NCI-H1105 treated with DMSO at 0.1 percent for 48 hours (cell line): ENCODE measurements at regions not wholly inside any gene's neighbourhood (a gene's known extent, or its start where the extent isn't known, plus 50 kb on each side); places are given as distances from the start of the nearest gene placed in this dataset.

ENCODE experiments used
- DNase-seq: peaks from one replicate; lab custom pipeline; 2025; lab: John Stamatoyannopoulos, UW

DNA sequence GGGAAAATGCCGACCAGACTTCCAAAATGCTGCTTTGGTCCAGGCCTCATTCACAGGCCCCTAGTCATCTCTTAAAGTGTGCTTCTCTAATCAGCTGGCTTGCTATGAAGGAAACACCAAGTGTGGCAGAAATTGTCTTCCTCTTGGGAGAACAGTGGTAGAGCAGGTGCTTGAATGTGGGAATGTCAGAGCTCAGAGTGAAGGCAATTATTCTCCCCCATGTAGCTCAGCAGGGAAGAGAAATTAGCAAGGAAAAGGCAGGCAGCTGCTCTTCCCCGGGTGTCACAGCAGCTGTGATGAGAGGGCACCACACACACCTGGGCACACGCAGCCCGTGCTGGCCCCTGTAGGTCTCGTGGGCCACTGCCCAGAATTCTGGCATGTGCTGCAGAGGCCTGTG is 358.5 kb downstream of the WDR72 start:
- no peak for DNase-seq

DNA sequence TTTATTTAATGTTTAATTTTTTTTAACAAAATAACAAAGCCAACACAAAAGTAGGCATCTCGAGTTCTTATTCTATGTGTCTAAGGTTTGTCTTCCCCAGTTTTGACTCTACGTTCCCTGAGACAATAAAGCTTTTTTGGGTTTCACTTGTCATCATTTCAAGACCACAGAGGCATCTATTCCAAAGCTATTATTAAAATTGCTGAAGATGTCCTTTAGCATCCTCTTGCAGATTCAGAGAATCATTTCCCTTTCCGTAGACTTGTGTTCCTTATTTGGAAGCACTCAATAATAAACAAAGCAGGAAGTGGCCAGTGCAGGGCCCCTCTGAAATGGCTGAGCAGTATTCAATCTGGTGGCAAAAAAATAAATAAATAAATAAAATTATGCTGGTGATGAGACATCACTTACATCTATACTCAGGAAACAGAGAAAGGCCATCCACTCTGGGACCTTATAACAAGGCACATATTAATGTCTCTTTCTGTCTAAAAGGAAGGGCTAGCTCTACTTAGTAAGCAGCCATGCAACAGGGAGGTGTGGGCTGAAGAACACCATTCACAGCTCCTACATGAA is 362.3 kb downstream of the WDR72 start:
- DNase-seq, result no peak

DNA sequence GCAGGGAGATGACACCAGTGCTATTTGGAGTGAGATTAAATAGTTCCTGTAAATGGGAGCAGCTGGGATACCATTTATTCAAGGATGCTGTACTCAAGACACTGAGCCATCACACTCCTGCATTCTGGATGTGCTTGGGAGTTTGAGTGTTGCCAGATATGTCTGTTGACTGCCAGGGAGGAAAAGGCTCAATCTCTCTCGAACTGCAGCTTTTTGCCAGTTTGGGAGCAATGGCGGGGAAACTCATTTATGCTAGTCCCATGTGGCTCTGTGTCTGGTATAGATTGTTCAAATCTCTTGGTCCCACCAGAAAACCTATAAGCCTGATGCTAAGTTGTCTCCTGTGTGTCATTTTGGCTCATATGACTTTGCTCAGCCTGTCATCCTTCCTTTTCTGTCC is 363.6 kb downstream of the WDR72 start:
- DNase-seq, result no peak

DNA sequence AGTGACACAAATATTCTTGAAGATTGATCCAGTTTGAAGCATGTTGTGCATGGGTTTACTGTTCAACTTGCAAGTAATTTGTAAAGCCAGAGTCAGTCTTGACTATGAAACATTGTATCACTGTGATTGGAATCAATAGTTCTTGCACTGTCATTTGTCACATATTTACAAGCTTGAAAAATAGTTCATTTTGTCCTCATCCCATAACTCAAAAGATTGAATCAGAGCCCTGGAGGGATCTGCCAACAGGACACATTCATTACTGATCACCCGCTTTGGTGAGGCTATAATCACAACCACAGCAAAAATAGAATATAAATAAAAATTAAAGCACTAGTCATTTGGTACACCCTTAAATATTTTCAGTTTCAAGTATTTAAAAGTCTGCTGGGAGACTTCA is 368.9 kb downstream of the WDR72 start:
- no peak for DNase-seq

DNA sequence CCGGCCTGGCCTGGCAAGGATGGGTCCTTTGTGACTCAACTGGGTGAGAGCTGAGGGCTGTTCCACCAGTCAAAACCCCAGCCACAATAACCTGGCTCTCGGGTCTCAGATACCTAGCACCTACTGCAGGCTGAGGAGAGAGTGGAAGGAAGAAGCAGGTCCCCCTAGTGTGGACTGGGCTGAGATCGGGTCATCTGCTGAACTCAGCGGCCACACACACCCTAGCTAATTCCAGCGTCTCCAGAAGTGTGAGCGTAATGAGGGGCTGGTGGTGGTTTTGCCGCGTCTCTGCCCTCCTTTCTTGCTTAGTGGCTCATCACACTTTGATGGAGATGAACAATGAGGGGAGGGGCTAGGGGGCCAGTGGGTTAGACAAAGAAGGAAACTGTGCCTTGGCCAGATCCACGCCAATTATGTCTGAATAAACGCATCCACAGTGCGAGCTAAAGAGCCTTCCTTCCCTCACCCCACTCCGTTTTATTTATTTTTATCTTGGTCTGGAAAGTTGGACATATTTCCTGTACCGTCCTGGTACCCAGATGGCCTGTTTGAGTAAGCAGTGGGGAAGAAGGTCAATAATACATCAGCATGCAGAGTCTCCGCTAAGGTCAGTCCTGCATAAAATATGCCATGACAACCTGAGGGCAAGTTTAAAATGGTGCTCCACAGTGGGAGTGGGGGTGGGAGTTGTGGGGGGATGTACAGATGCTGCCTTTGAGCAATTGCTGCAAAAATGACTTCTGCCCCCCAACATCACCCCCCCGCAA is 370.0 kb downstream of the WDR72 start:
- no peak for DNase-seq

DNA sequence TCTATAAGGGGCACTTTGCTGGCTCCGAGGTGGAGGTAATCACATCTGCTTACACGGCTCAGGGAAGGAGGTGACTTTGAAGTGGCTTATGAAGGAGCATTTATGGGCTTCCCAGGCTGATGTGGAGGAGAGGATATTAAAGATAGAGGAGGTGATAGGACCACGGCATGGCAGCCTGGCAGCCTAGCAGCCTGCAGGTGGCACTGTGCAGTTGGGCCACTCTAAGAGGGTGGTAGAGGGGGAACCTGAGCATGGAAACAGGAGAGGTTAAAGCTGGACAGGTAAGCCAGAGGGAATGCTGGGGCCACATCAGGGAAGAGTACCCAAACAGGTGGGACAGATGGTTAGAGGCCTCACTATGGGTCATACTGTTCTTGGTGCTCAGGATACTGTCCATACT is 375.0 kb downstream of the WDR72 start:
- no peak for DNase-seq

GRCh38 chr15:53378096-53378800 is 381.2 kb downstream of the WDR72 start:
- DNase-seq, result peak; percentile 79

DNA sequence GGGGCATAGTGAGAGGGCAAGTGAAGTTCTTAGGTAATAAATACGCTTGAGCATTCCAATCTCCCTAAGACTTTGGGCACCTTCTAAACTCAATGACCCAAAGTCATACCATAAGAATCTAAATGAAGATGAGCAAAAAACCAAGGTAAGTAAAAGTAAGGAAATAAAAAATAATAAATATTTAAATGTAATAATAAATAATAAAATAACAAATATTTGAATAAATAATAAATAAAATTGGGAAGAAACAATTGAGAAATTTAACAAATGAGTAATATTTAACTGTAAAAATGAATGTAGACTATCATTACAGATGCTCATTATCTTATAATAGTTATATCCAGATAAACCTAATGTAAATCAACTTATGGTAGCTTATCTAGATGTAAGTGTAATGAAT is 391.7 kb downstream of the WDR72 start:
- DNase-seq, result no peak

GRCh38 chr15:53360881-53361280 is 398.6 kb downstream of the WDR72 start:
- DNase-seq, result no peak

GRCh38 chr15:53359038-53359437 is 400.4 kb downstream of the WDR72 start:
- no peak for DNase-seq

GRCh38 chr15:53354874-53355273 is 404.6 kb downstream of the WDR72 start:
- no peak for DNase-seq

- no peak for DNase-seq
Observed at GRCh38 chr15:53351373-53351772, 408.1 kb downstream of the WDR72 start.

- DNase-seq, result no peak
Observed at GRCh38 chr15:53346583-53346982, 412.9 kb downstream of the WDR72 start.

DNA sequence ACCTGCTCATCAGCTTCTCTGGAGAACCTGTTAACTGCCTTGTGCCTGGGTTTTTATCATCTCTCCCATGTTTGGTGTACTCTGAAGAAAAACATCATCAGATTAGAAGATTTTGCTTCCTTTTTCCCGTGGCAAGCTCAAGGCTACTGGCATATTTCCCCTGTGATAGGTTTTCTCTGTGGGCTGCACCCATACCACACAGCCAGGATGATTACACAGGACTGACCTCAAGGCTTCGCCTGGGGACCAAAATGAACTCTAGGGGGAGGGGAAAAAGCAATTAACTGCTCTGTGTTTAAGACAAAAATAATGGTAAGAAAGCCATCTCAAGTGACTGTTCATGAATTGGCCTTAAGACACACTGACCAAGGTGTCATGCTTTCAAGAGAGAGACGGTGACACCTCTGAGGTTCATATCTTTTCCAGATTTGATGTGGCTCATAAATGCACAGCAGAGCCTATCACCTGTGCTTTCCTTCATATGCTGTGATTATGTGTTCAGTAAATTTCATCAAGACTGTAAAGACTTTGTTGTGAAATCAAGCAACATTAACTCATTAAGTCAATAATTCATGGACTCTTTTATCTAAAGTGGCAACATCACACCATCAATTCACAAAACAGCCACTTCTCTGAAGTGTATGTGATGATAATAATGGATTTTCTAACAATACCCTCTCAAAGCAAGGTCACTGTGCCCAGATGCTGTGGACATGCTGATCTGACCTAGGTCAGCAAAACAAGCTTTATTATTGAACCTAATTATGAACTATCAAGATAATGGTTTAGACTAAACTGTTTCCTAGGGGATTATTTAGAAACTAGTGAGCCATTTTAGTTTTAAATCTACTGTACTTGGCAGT is 427.9 kb downstream of the WDR72 start:
- peak; percentile 66 for DNase-seq

DNA sequence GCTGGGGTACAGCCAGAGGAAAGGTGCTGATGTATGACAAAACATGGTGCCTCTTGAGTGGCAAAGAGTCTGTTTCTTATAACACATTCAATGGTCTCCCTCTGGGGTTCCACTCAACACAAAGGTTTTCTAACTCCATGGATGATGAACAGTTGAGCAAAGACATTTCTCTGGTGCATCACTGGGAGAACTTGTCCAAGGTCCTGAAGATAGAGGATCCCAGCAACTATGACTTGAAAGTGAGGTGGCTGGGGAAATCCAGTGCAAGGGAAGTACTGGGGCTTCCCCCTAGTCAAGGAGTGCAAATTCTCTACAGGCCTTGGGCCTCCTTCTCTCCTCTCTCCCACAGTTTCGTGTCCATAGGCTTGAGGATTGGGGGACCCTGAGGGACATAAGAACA is 431.1 kb downstream of the WDR72 start:
- DNase-seq, result no peak

GRCh38 chr15:53324061-53324460 is 435.4 kb downstream of the WDR72 start:
- no peak for DNase-seq

- no peak for DNase-seq
Observed at GRCh38 chr15:53323191-53323590, 436.3 kb downstream of the WDR72 start.

DNA sequence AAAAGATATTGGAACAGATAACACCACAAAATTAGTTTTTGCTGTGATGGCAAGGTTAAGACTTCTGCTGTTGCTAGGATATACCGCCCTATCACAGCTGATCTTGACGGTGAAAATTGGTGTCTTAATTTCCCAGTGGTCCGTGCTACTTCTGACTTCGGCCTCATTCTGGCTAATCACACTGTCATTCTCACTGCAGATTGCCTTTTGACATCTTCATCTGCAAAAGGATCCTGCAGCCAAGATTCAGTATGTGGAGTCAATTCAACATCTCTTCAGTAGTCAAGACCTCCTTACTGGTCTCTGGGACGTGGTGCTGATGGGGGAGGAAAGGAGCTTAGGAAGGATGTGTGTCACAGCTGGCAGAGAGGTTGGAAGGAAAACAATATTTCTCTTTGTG is 438.6 kb downstream of the WDR72 start:
- DNase-seq, result no peak

- no peak for DNase-seq
Observed at GRCh38 chr15:53312707-53313106, 446.8 kb downstream of the WDR72 start.

DNA sequence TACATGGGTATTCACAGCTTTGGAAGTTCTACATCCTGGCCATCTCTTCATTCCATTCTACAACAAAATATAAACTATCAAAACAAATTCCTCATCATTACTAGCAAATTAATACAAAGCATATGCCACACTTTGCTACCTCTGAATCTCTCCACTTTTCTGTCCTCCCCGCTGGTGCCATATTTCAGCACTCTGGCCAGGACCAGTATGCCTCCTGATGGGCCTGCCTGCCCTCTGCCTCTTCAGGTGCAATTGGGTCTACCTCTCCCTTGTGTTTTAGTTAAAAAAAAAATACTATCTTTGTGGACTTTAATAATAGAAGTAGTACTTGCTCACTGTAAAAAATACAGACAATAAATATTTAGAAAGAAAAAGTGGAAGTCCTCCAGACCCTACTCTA is 448.8 kb downstream of the WDR72 start:
- no peak for DNase-seq

GRCh38 chr15:53307952-53308624 is 451.4 kb downstream of the WDR72 start:
- DNase-seq, result no peak

GRCh38 chr15:53305554-53305953 is 453.9 kb downstream of the WDR72 start:
- DNase-seq, result no peak
